Ascending aorta (tissue), 2 donors: ENCODE measurements at regions not wholly inside any gene's neighbourhood (a gene's known extent, or its start where the extent isn't known, plus 50 kb on each side); places are given as distances from the start of the nearest gene placed in this dataset.

Experiments used
- DNase-seq, 2 donors: peaks; one replicate each; pipeline ENCODE4 v3.0.0-alpha.2; 2019; ENCODE audit warnings: low spot score in 2 of 2
- H3K27ac ChIP-seq, 2 donors: fragments of 200-600 bp; sonication (generic); one replicate each; pipeline ENCODE4 v1.5.1; 2016 to 2017; ENCODE audit warnings: mild to moderate bottlenecking in 1 of 2
- H3K27me3 ChIP-seq: fragments of 200-600 bp; sonication (generic); one replicate; pipeline ENCODE4 v1.5.1; 2017
- H3K36me3 ChIP-seq, 2 donors: fragments of 200-600 bp; sonication (generic); one replicate each; pipeline ENCODE4 v1.5.1; 2016
- H3K4me1 ChIP-seq, 2 donors: fragments of 200-600 bp; sonication (generic); one replicate each; pipeline ENCODE4 v1.5.1; 2016 to 2017; ENCODE audit warnings: mild to moderate bottlenecking in 1 of 2
- H3K4me3 ChIP-seq, 2 donors: fragments of 200-600 bp; sonication (generic); one replicate each; pipeline ENCODE4 v1.5.1; 2016 to 2017; ENCODE audit warnings: mild to moderate bottlenecking in 1 of 2
- H3K9me3 ChIP-seq, 2 donors: fragments of 200-600 bp; sonication (generic); one replicate each; pipeline ENCODE4 v1.5.1; 2016
- intact Hi-C: fragments of 100-400 bp; cut with DNase I; formaldehyde crosslinking; loops from one replicate; pipeline ENCODE4 v1.15.1; 2023
- TF ChIP-seq, protein P1 (sequence below), 3 experiments: fragments of 200-600 bp in 2 of 3; fragments of 450-650 bp in 1 of 3; sonication (generic) in 2 of 3; IDR thresholded peaks; one replicate each; pipeline ENCODE4 v1.5.1; 2016 to 2019; ENCODE audit warnings: antibody characterized with exemption in 3 of 3, mild to moderate bottlenecking in 1 of 3, moderate library complexity in 1 of 3

DNA sequence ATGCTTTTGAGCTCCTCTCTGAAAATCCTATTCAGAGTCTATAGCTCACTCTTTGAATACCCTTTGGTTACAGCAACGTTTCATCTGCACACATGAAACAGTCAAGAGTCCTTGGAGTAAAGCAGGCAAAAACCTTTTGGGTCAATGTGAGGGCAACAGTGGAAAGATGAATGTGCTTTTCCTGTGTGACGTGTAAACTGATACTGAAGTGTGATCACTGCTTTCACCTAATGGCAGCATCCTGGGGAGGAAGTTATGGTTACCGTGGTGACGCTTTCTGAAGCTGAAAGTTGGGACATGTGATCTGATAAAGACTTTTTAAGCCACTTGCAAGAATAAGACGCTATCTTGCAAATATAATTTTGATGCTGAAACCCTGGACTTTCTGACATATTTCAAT lies 160.0 kb downstream of the SEC16B start:
- DNase-seq, result no peak
- Histone ChIP-seq H3K4me3 (no peak overlapping the region), H3K27ac (no peak overlapping the region), H3K36me3 (no peaks in the 10 kb centered on the region), H3K4me1 (no peaks in the 10 kb centered on the region), H3K27me3 (no peaks in the 10 kb centered on the region), H3K9me3 (no peaks in the 10 kb centered on the region)
- TF ChIP-seq, protein P1, sequence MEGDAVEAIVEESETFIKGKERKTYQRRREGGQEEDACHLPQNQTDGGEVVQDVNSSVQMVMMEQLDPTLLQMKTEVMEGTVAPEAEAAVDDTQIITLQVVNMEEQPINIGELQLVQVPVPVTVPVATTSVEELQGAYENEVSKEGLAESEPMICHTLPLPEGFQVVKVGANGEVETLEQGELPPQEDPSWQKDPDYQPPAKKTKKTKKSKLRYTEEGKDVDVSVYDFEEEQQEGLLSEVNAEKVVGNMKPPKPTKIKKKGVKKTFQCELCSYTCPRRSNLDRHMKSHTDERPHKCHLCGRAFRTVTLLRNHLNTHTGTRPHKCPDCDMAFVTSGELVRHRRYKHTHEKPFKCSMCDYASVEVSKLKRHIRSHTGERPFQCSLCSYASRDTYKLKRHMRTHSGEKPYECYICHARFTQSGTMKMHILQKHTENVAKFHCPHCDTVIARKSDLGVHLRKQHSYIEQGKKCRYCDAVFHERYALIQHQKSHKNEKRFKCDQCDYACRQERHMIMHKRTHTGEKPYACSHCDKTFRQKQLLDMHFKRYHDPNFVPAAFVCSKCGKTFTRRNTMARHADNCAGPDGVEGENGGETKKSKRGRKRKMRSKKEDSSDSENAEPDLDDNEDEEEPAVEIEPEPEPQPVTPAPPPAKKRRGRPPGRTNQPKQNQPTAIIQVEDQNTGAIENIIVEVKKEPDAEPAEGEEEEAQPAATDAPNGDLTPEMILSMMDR (IDR thresholded peaks at IDR 0.05), result no peak
- intact Hi-C loops, result no loop called here

DNA sequence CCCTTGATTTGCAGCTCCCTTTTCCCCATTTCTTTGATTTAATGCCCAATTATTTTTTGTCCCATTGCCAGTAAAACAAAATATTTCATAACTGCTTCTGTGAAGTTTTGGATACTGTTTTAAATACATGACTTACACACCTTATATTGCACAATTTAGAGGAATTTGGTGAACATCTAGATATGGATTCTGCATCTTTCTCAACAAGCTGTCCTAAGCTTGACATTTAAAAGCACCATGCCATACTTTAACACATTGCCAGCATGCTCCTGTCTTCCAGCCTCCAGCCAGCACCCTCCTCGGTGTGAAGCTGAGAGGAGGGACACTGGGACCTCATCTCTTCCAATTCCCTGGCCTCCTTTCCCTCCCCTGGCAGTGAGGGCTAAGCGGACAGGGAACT lies 167.6 kb downstream of the SEC16B start:
- Histone ChIP-seq H3K27me3 (no peaks in the 10 kb centered on the region), H3K36me3 (no peaks in the 10 kb centered on the region), H3K4me3 (no peak overlapping the region), H3K9me3 (no peaks in the 10 kb centered on the region), H3K27ac (no peak overlapping the region), H3K4me1 (no peaks in the 10 kb centered on the region)
- TF ChIP-seq, protein P1 (IDR thresholded peaks at IDR 0.05), result no peak
- no peak for DNase-seq
- intact Hi-C loops, result no loop called here

DNA sequence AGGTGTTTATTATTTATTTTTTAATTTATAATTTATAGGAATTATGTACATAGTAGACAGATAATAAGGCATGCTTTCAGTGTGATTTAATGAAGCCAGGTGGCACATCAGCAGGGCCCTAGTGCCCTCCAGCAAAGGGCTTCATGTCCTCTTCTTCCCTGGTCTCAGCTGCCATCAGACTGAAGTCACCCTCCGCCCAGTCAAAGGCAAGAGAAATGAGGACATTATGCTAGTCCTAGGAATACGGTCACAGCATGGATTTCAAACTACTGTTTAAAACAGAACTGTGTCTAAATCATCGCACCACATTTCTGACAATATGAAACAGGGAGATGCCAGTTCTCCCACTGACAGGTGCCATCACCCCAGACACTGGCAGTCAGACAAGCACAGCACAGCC lies 168.1 kb downstream of the SEC16B start:
- TF ChIP-seq, protein P1 (IDR thresholded peaks at IDR 0.05), result no peak
- no peak for DNase-seq
- Histone ChIP-seq H3K27me3 (no peaks in the 10 kb centered on the region), H3K4me1 (no peaks in the 10 kb centered on the region), H3K4me3 (no peak overlapping the region), H3K36me3 (no peaks in the 10 kb centered on the region), H3K9me3 (no peaks in the 10 kb centered on the region), H3K27ac (no peak overlapping the region)
- intact Hi-C loops, result no loop called here

DNA sequence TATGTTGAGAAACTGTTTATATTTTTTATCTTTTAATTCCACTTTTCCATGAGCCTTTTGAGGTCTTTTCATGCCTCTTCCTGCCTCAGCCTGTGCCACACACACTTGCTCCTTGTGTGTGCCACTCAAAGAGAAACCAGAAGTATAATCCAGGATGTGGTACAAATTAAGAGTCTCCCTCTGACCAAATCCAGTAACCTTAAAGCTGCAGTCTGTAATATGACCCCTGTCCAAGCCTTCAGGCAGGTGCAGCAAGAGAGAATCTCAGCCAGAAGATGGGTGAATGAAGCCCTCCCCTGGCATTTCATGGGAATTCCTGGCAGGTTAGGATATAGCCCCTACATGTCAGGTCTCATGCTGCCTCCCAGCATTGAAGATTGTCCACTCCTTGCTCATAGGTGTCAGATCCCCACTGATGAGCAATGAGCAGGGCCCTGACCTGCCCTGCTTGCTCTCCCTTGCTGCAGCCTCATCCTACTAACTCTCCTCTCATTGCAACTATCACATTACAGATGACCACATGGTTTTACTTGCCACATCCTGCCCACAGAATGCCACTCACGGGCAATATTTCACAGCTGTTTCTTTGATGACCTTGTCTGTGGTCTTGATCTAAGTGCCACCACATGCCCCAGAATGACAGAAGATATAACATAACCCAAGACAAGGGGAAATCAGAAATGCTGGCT lies 169.3 kb downstream of the SEC16B start:
- Histone ChIP-seq H3K4me3 (no peak overlapping the region), H3K27me3 (no peaks in the 10 kb centered on the region), H3K9me3 (no peaks in the 10 kb centered on the region), H3K4me1 (no peaks in the 10 kb centered on the region), H3K27ac (no peak overlapping the region), H3K36me3 (no peaks in the 10 kb centered on the region)
- intact Hi-C loops, result no loop called here
- TF ChIP-seq, protein P1 (IDR thresholded peaks at IDR 0.05), result no peak
- no peak for DNase-seq

DNA sequence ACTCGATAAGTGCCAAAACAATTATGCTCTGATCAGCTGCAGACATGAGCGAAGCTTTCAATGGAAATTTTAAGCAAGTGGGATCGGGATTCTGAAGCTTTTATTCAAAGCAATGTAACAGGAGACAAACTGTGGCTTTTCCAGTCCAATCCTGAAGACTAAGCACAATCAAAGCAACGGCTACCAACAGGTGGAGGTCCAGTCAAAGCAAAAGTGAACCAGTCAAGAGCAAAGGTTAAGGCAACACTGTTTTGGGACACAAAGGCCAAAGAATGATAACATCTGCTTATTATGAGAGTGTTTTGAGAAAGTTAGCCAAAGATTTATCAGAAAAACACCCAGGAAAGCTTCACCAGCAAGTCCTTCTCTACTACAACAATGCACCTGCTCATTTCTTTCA lies 170.1 kb downstream of the SEC16B start:
- no peak for DNase-seq
- intact Hi-C loops, result no loop called here

More for the DNA sequence above, 170.1 kb downstream of the SEC16B start:
- Histone ChIP-seq H3K36me3 (no peaks in the 10 kb centered on the region), H3K4me1 (no peaks in the 10 kb centered on the region), H3K4me3 (no peak overlapping the region), H3K27me3 (no peaks in the 10 kb centered on the region), H3K9me3 (no peaks in the 10 kb centered on the region), H3K27ac (no peak overlapping the region)
- TF ChIP-seq, protein P1 (IDR thresholded peaks at IDR 0.05), result no peak
